Mesendoderm (in vitro differentiated cells): ENCODE measurements at regions not wholly inside any gene's neighbourhood (a gene's known extent, or its start where the extent isn't known, plus 50 kb on each side); places are given as distances from the start of the nearest gene placed in this dataset.

ENCODE experiments used
- DNase-seq: peaks from one replicate; pipeline ENCODE4 v3.0.0; 2013
- H2AK5ac ChIP-seq: 2 replicates; pipeline ENCODE4 v1.6.1; 2013; ENCODE audit warnings: low read length, inconsistent platforms
- H2BK120ac ChIP-seq: 2 replicates; pipeline ENCODE4 v1.6.1; 2013; ENCODE audit warnings: low read depth, mild to moderate bottlenecking, low read length, moderate library complexity, mixed read lengths
- H2BK15ac ChIP-seq: replicated peaks from 2 replicates; pipeline ENCODE4 v1.6.1; 2013; ENCODE audit warnings: low read depth, mild to moderate bottlenecking, moderate library complexity
- H2BK5ac ChIP-seq: 2 replicates; pipeline ENCODE4 v1.6.1; 2013; ENCODE audit warnings: low read length, inconsistent platforms
- H3K18ac ChIP-seq: 2 replicates; pipeline ENCODE4 v1.6.1; 2013; ENCODE audit warnings: mild to moderate bottlenecking, low read length, mixed read lengths
- H3K23ac ChIP-seq: one replicate; pipeline ENCODE4 v1.6.1; 2013; ENCODE audit warnings: low read length
- H3K27ac ChIP-seq: 2 replicates; pipeline ENCODE4 v1.5.1; 2013; ENCODE audit warnings: low read depth, mild to moderate bottlenecking, inconsistent platforms, low read length, moderate library complexity
- H3K27me3 ChIP-seq: 2 replicates; pipeline ENCODE4 v1.6.1; 2013; ENCODE audit warnings: low read length, control low read depth, mild to moderate bottlenecking, inconsistent platforms; ENCODE audit not compliant: insufficient read depth, poor library complexity
- H3K36me3 ChIP-seq: 2 replicates; pipeline ENCODE4 v1.6.1; 2013; ENCODE audit warnings: low read length, inconsistent platforms; ENCODE audit not compliant: control insufficient read depth, insufficient read depth
- H3K4ac ChIP-seq: one replicate; pipeline ENCODE4 v1.6.1; 2013; ENCODE audit warnings: low read depth, mild to moderate bottlenecking, low read length, moderate library complexity
- H3K4me1 ChIP-seq: 2 replicates; pipeline ENCODE4 v1.6.1; 2013; ENCODE audit warnings: low read depth, low read length, inconsistent platforms; ENCODE audit not compliant: control insufficient read depth
- H3K4me2 ChIP-seq: 2 replicates; pipeline ENCODE4 v1.6.1; 2013; ENCODE audit warnings: low read length
- H3K4me3 ChIP-seq: 2 replicates; pipeline ENCODE4 v1.5.1; 2013; ENCODE audit warnings: mild to moderate bottlenecking, low read length
- H3K56ac ChIP-seq: one replicate; pipeline ENCODE4 v1.6.1; 2013; ENCODE audit warnings: low read length
- H3K79me1 ChIP-seq: 2 replicates; pipeline ENCODE4 v1.6.1; 2013; ENCODE audit warnings: low read length, inconsistent platforms
- H3K79me2 ChIP-seq: 2 replicates; pipeline ENCODE4 v1.6.1; 2013; ENCODE audit warnings: mild to moderate bottlenecking, low read length; ENCODE audit not compliant: control insufficient read depth, insufficient read depth
- H3K9ac ChIP-seq: 2 replicates; pipeline ENCODE4 v1.6.1; 2013; ENCODE audit warnings: low read length, inconsistent platforms
- H4K5ac ChIP-seq: one replicate; pipeline ENCODE4 v1.6.1; 2013; ENCODE audit warnings: low read length
- H4K8ac ChIP-seq: one replicate; pipeline ENCODE4 v1.6.1; 2013; ENCODE audit warnings: low read depth, mild to moderate bottlenecking, control low read depth, low read length, moderate library complexity
- WGBS: extraction: QIAGEN DNeasy Blood & Tissue Kit; methylation state at CpG from one replicate; pipeline ENCODE4 v1.1.7; 2013; ENCODE audit warnings: low lambda C conversion rate, missing lambda C conversion rate; ENCODE audit not compliant: insufficient coverage; ENCODE audit errors: extremely low coverage; 5-methylcytosine and 5-hydroxymethylcytosine counted together

DNA sequence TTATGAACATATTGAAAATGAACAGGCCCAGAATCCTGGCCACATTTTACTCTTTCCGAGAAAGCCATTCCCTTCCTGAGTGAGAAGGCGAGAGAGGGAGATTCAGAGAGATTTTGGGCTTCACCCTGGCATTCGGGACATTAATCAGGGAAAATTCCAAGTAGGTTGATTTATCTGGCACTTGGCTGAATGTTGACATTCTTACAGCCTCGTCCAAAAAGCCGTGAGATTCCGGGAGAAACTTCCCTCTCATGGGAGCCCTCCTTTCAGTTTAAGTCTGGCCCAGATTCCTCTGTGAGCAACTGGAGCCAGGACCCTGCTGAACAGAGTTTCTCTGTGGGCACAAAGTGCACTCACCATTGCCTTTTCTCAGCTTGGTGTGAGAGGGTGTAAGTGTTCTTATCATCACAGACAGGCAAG is 129.2 kb upstream of the PEG3 start:
- no peak overlapping the region for H2AK5ac ChIP-seq
- H2BK5ac ChIP-seq: no peak overlapping the region
- no peaks in the 10 kb centered on the region for H3K4me1 ChIP-seq
- no peak overlapping the region for H3K4ac ChIP-seq
- H3K4me2 ChIP-seq: no peak overlapping the region
- H3K23ac ChIP-seq: no peak overlapping the region
- H2BK120ac ChIP-seq: no peak overlapping the region
- H3K9ac ChIP-seq: no peak overlapping the region
- H3K27ac ChIP-seq: no peak overlapping the region
- no peaks in the 10 kb centered on the region for H3K79me2 ChIP-seq
- peak; percentile 37 for DNase-seq
- no peaks in the 10 kb centered on the region for H3K27me3 ChIP-seq
- H3K56ac ChIP-seq: no peak overlapping the region
- no peak overlapping the region for H2BK15ac ChIP-seq
- no peak overlapping the region for H3K18ac ChIP-seq
- H4K8ac ChIP-seq: no peak overlapping the region
- H4K5ac ChIP-seq: no peak overlapping the region
- no peaks in the 10 kb centered on the region for H3K36me3 ChIP-seq
- no peaks in the 10 kb centered on the region for H3K79me1 ChIP-seq
- no CpG with 5 or more reads among the region's 6 CpGs for WGBS
- H3K4me3 ChIP-seq: no peak overlapping the region

DNA sequence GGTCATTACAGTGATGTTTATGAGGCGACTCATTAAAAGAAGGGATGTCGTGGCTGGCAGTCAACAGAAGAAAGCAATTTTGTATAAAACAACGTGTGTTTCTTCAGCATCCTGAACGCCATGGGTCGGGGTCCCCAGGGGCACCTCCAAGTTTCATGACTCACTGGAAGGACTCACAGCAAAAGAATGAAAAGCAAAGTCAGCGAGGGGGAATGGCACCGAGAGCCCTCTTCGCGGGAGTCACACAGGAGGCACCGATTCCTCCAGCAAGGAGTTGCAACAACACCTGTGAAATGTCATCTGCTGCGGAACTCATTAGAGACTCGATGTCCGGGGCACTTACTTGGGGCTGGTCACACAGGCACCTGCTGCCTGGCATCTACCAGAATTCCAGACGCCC is 130.7 kb upstream of the PEG3 start:
- H3K4me1 ChIP-seq: no peaks in the 10 kb centered on the region
- no CpG with 5 or more reads among the region's 14 CpGs for WGBS

DNA sequence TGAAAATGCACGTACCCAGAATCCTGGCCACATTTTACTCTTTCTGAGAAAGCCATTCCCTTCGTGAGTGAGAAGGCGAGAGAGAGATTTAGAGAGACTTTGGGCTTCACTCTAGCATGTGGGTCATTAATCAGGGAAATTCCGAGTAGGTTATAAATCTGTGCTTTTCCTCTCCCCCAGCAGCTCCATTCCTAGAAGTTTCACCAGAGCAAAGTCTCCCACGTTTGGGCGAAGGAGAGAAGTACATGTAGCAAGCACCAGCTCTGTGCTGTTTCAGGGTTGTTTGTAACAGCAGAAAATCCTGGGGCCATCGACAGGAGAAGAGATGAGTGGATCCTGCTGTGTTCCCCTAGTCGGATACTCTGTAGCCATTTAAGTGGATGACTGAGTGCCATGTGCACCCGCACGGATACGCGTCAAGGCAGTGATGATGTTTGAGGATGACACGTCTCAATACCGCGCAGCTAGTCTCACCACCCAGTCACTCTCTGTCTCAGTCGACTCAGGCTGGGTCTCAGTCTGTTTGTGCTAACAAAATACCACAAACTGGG is 131.8 kb upstream of the PEG3 start:
- H2AK5ac ChIP-seq: no peak overlapping the region
- no peak overlapping the region for H3K23ac ChIP-seq
- no peak overlapping the region for H2BK120ac ChIP-seq
- no peak overlapping the region for H2BK5ac ChIP-seq
- H3K4me2 ChIP-seq: no peak overlapping the region
- no peak overlapping the region for H3K9ac ChIP-seq
- H3K79me2 ChIP-seq: no peaks in the 10 kb centered on the region
- H3K79me1 ChIP-seq: no peaks in the 10 kb centered on the region
- no peaks in the 10 kb centered on the region for H3K36me3 ChIP-seq
- H4K8ac ChIP-seq: no peak overlapping the region
- WGBS: no CpG with 5 or more reads among the region's 16 CpGs
- no peak overlapping the region for H3K18ac ChIP-seq
- H2BK15ac ChIP-seq: no peak overlapping the region
- no peak for DNase-seq
- no peak overlapping the region for H3K27ac ChIP-seq
- no peak overlapping the region for H3K56ac ChIP-seq
- no peak overlapping the region for H4K5ac ChIP-seq
- no peaks in the 10 kb centered on the region for H3K4me1 ChIP-seq
- H3K4ac ChIP-seq: no peak overlapping the region
- H3K27me3 ChIP-seq: no peaks in the 10 kb centered on the region
- H3K4me3 ChIP-seq: no peak overlapping the region

More for the DNA sequence above, 130.7 kb upstream of the PEG3 start:
- Histone ChIP-seq H4K8ac (no peak overlapping the region), H3K79me2 (no peaks in the 10 kb centered on the region), H3K23ac (no peak overlapping the region), H3K18ac (no peak overlapping the region), H3K36me3 (no peaks in the 10 kb centered on the region), H3K27ac (no peak overlapping the region), H2BK15ac (no peak overlapping the region), H2BK5ac (no peak overlapping the region), H2BK120ac (no peak overlapping the region), H3K9ac (no peak overlapping the region), H3K4me2 (no peak overlapping the region), H3K4me3 (no peak overlapping the region), H2AK5ac (no peak overlapping the region), H3K56ac (no peak overlapping the region), H4K5ac (no peak overlapping the region), H3K4ac (no peak overlapping the region), H3K79me1 (no peaks in the 10 kb centered on the region), H3K27me3 (no peaks in the 10 kb centered on the region)
- no peak for DNase-seq

DNA sequence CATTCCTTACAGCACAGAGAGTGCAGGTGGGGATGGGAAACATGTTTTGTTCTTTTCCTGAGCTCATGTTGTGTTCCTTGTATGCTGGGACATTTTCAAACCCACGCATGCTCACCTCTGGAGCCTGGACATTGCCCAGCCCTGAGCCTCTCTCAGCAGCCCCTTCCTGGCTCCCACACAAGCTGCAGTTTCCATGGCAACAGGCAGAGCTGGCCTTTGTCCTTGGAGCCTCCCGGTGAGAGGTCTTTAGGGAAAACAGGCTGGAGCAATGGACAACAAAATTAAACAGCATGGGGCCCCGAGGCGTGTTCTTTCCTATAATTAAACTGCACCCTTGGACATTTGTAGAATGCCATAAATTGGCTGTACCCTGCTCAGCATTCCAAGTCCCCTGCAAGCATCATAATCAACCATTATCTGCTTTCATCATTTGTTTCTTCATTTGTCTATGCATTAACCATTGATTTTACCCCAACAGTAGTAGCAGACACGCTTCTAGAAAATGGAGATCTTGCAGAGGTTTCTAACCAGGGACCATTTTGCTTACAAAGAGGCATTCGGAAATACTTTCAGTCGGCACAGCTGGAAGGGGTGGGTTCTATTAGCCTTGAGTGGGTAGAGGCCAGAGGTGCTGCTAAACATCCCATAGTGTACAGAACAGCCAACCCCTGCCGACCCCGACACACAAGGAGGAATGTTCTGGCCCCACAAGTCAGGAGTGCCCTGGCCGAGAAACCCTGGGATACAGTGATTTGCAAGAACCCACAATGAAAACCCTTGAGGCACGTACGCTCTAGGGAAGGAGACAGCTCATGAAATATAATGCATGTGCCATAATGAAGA is 133.4 kb upstream of the PEG3 start:
- Histone ChIP-seq H2AK5ac (no peak overlapping the region), H3K4ac (no peak overlapping the region), H4K5ac (no peak overlapping the region), H3K4me3 (no peak overlapping the region), H3K27me3 (no peaks in the 10 kb centered on the region), H3K23ac (no peak overlapping the region), H4K8ac (no peak overlapping the region), H3K27ac (no peak overlapping the region), H2BK15ac (no peak overlapping the region), H3K9ac (no peak overlapping the region), H3K4me2 (no peak overlapping the region), H3K36me3 (no peaks in the 10 kb centered on the region), H3K79me2 (no peaks in the 10 kb centered on the region), H2BK5ac (no peak overlapping the region), H3K79me1 (no peaks in the 10 kb centered on the region), H3K56ac (no peak overlapping the region), H3K18ac (no peak overlapping the region), H3K4me1 (no peaks in the 10 kb centered on the region), H2BK120ac (no peak overlapping the region)
- WGBS: no CpG with 5 or more reads among the region's 12 CpGs
- peak; percentile 54 for DNase-seq

DNA sequence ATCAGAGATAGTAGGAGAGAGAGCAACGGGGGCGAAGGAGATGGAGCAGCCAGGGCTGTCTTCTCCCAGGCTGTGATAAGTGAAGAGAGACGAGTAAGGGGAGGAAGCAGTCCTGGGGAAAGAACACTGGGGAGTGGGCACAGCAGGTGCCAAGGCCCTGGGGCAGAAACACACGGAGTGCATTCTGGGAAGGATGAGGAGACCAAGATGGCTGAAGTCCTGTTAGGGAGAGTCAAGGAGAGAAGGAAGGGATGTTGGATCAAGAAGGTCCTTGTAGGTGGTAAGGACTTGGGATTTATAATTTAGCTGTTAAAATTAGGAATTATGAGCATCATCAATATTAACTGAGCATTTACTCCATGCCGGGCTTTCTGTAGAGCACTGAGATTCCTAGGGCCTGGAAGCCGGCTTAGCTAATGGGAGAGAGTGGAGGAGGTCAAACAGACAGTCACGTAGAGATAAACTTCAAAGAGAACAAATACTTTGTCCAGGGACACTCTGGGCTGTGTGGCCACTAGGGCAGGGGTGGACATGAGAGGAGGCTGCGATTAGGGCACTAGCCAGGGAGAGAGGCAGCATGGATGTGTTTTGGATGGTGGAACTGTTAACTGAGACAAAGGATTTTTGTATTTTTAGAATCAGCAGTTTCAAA is 134.2 kb upstream of the PEG3 start:
- no CpG with 5 or more reads among the region's 8 CpGs for WGBS
- no peak overlapping the region for H2BK5ac ChIP-seq

More for the DNA sequence above, 134.2 kb upstream of the PEG3 start:
- H3K79me2 ChIP-seq: no peaks in the 10 kb centered on the region
- H2BK15ac ChIP-seq: no peak overlapping the region
- no peak overlapping the region for H4K8ac ChIP-seq
- no peak overlapping the region for H3K4me2 ChIP-seq
- H2BK120ac ChIP-seq: no peak overlapping the region
- H3K4me1 ChIP-seq: no peaks in the 10 kb centered on the region
- H3K4me3 ChIP-seq: no peak overlapping the region
- H3K27me3 ChIP-seq: no peaks in the 10 kb centered on the region
- H3K56ac ChIP-seq: no peak overlapping the region
- no peak overlapping the region for H3K27ac ChIP-seq
- no peaks in the 10 kb centered on the region for H3K79me1 ChIP-seq
- H3K9ac ChIP-seq: no peak overlapping the region
- no peak for DNase-seq
- H3K23ac ChIP-seq: no peak overlapping the region
- no peaks in the 10 kb centered on the region for H3K36me3 ChIP-seq
- H3K18ac ChIP-seq: no peak overlapping the region
- H4K5ac ChIP-seq: no peak overlapping the region
- no peak overlapping the region for H2AK5ac ChIP-seq
- H3K4ac ChIP-seq: no peak overlapping the region
